ENCODE measurements at regions not wholly inside any gene's neighbourhood (a gene's known extent, or its start where the extent isn't known, plus 50 kb on each side); places are given as distances from the start of the nearest gene placed in this dataset.

GRCh38 chr5:68037546-68037945 is 178.0 kb upstream of the PIK3R1 start:
- no peak overlapping the region for H3K23ac ChIP-seq (ENCODE audit: low read length in 2 of 2)

GRCh38 chr5:68033961-68034571 is 181.5 kb upstream of the PIK3R1 start:
- H3K4me1 ChIP-seq (ENCODE audit: control insufficient read depth, insufficient read depth, low read depth, low read length), result no peaks in the 10 kb centered on the region
- H3K9me3 ChIP-seq (ENCODE audit: control insufficient read depth, low read length), result no peaks in the 10 kb centered on the region
- H3K27me3 ChIP-seq (ENCODE audit: control insufficient read depth in 1 of 2, insufficient read depth in 1 of 2, low read length in 2 of 2), result no peaks in the 10 kb centered on the region
- no peak overlapping the region for H2AK5ac ChIP-seq (ENCODE audit: low read length, severe bottlenecking)
- no peaks in the 10 kb centered on the region for H3K36me3 ChIP-seq (ENCODE audit: control insufficient read depth in 1 of 2, insufficient read depth in 2 of 2, low read depth in 1 of 2, low read length in 2 of 2)
- no peak overlapping the region for H2BK5ac ChIP-seq (ENCODE audit: low read depth, low read length, poor library complexity, severe bottlenecking)
- H3K9ac ChIP-seq (ENCODE audit: low read length), result no peak overlapping the region
- H2BK15ac ChIP-seq (ENCODE audit: low read depth, poor library complexity, severe bottlenecking), result no peak overlapping the region
- peak; percentile 39 for DNase-seq
- no peaks in the 10 kb centered on the region for H3K79me1 ChIP-seq (replicated peaks; ENCODE audit: low read length, poor library complexity, severe bottlenecking)
- H2AFZ ChIP-seq (ENCODE audit: low read depth, low read length), result no peak overlapping the region
- H3K23ac ChIP-seq (ENCODE audit: low read length in 2 of 2), result no peak overlapping the region
- H4K91ac ChIP-seq (ENCODE audit: low read length), result no peak overlapping the region
- H3K27ac ChIP-seq (ENCODE audit: low read length, poor library complexity, severe bottlenecking), result no peak overlapping the region
- H3K14ac ChIP-seq (ENCODE audit: low read length in 2 of 2), result no peak overlapping the region
- no peak overlapping the region for H3K4me3 ChIP-seq (ENCODE audit: insufficient read depth in 1 of 2, low read depth in 1 of 2, low read length in 2 of 2)
- no peak overlapping the region for H2BK12ac ChIP-seq (ENCODE audit: low read length in 2 of 2)
- 100% methylated on average over 2 of the region's 4 CpGs for WGBS
- H2BK120ac ChIP-seq (ENCODE audit: low read depth, low read length), result no peak overlapping the region
- H3K18ac ChIP-seq (ENCODE audit: low read depth in 1 of 2, low read length in 2 of 2), result no peak overlapping the region
- no peak overlapping the region for H4K8ac ChIP-seq (ENCODE audit: low read length)
- peak overlapping the region in 1 of 2 experiments; percentile 4 for H3K4ac ChIP-seq (ENCODE audit: low read depth in 1 of 2, low read length in 2 of 2)
- no peak overlapping the region for H3K4me2 ChIP-seq (ENCODE audit: low read length, poor library complexity, severe bottlenecking)

More at GRCh38 chr5:68037546-68037945, 178.0 kb upstream of the PIK3R1 start:
- Histone ChIP-seq H3K4me3 (ENCODE audit: insufficient read depth in 1 of 2, low read depth in 1 of 2, low read length in 2 of 2) (no peak overlapping the region), H3K4me2 (ENCODE audit: low read length, poor library complexity, severe bottlenecking) (no peak overlapping the region), H3K18ac (ENCODE audit: low read depth in 1 of 2, low read length in 2 of 2) (peak overlapping the region in 1 of 2 experiments; percentile 21), H3K14ac (ENCODE audit: low read length in 2 of 2) (no peak overlapping the region), H2BK15ac (ENCODE audit: low read depth, poor library complexity, severe bottlenecking) (no peak overlapping the region), H2BK5ac (ENCODE audit: low read depth, low read length, poor library complexity, severe bottlenecking) (no peak overlapping the region), H2BK120ac (ENCODE audit: low read depth, low read length) (no peak overlapping the region), H2AK5ac (ENCODE audit: low read length, severe bottlenecking) (no peak overlapping the region), H3K9me3 (ENCODE audit: control insufficient read depth, low read length) (no peaks in the 10 kb centered on the region), H3K27ac (ENCODE audit: low read length, poor library complexity, severe bottlenecking) (no peak overlapping the region), H3K79me1 (replicated peaks; ENCODE audit: low read length, poor library complexity, severe bottlenecking) (no peaks in the 10 kb centered on the region), H3K9ac (ENCODE audit: low read length) (no peak overlapping the region), H3K4ac (ENCODE audit: low read depth in 1 of 2, low read length in 2 of 2) (no peak overlapping the region), H4K8ac (ENCODE audit: low read length) (no peak overlapping the region), H2BK12ac (ENCODE audit: low read length in 2 of 2) (no peak overlapping the region), H2AFZ (ENCODE audit: low read depth, low read length) (no peak overlapping the region), H3K27me3 (ENCODE audit: control insufficient read depth in 1 of 2, insufficient read depth in 1 of 2, low read length in 2 of 2) (no peaks in the 10 kb centered on the region), H3K36me3 (ENCODE audit: control insufficient read depth in 1 of 2, insufficient read depth in 2 of 2, low read depth in 1 of 2, low read length in 2 of 2) (no peaks in the 10 kb centered on the region), H3K4me1 (ENCODE audit: control insufficient read depth, insufficient read depth, low read depth, low read length) (no peaks in the 10 kb centered on the region), H4K91ac (ENCODE audit: low read length) (no peak overlapping the region)
- WGBS, result 78% methylated on average over 5 of the region's 6 CpGs
- DNase-seq, result peak; percentile 32

DNA sequence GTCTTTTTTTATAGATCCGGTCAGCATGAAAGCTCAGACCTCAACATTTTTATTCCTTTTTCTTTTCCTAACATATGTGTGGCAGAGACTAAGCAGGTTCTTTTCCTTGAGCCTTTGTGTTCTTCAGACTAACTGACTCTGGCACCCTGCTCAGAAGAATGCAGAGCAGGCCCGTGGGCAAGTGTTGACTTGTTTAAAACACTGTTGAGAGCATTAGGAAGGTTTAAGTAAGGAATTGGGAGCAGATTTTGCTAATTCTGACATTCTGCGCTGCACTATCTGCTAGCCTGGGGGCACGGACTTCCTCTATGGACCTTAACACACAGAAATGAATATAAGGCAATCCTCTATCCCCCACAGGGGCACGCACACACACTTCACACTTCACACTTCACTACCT is 182.5 kb upstream of the PIK3R1 start:
- Histone ChIP-seq H3K79me1 (replicated peaks; ENCODE audit: low read length, poor library complexity, severe bottlenecking) (no peaks in the 10 kb centered on the region), H3K27ac (ENCODE audit: low read length, poor library complexity, severe bottlenecking) (no peak overlapping the region), H3K4ac (ENCODE audit: low read depth in 1 of 2, low read length in 2 of 2) (no peak overlapping the region), H3K9ac (ENCODE audit: low read length) (no peak overlapping the region), H2AFZ (ENCODE audit: low read depth, low read length) (no peak overlapping the region), H3K9me3 (ENCODE audit: control insufficient read depth, low read length) (no peaks in the 10 kb centered on the region), H3K27me3 (ENCODE audit: control insufficient read depth in 1 of 2, insufficient read depth in 1 of 2, low read length in 2 of 2) (no peaks in the 10 kb centered on the region), H3K18ac (ENCODE audit: low read depth in 1 of 2, low read length in 2 of 2) (no peak overlapping the region), H3K4me1 (ENCODE audit: control insufficient read depth, insufficient read depth, low read depth, low read length) (no peaks in the 10 kb centered on the region), H2BK5ac (ENCODE audit: low read depth, low read length, poor library complexity, severe bottlenecking) (no peak overlapping the region), H3K23ac (ENCODE audit: low read length in 2 of 2) (no peak overlapping the region), H4K8ac (ENCODE audit: low read length) (no peak overlapping the region), H3K4me3 (ENCODE audit: insufficient read depth in 1 of 2, low read depth in 1 of 2, low read length in 2 of 2) (no peak overlapping the region), H2BK15ac (ENCODE audit: low read depth, poor library complexity, severe bottlenecking) (no peak overlapping the region), H3K4me2 (ENCODE audit: low read length, poor library complexity, severe bottlenecking) (no peak overlapping the region), H3K36me3 (ENCODE audit: control insufficient read depth in 1 of 2, insufficient read depth in 2 of 2, low read depth in 1 of 2, low read length in 2 of 2) (no peaks in the 10 kb centered on the region), H3K14ac (ENCODE audit: low read length in 2 of 2) (no peak overlapping the region), H2BK120ac (ENCODE audit: low read depth, low read length) (no peak overlapping the region), H2AK5ac (ENCODE audit: low read length, severe bottlenecking) (no peak overlapping the region), H4K91ac (ENCODE audit: low read length) (no peak overlapping the region), H2BK12ac (ENCODE audit: low read length in 2 of 2) (no peak overlapping the region)
- DNase-seq, result no peak
- WGBS, result 84% methylated on average over 5 of the region's 5 CpGs

- H2BK15ac ChIP-seq (ENCODE audit: low read depth, poor library complexity, severe bottlenecking), result no peak overlapping the region
- H3K36me3 ChIP-seq (ENCODE audit: control insufficient read depth in 1 of 2, insufficient read depth in 2 of 2, low read depth in 1 of 2, low read length in 2 of 2), result no peaks in the 10 kb centered on the region
- H3K9me3 ChIP-seq (ENCODE audit: control insufficient read depth, low read length), result no peaks in the 10 kb centered on the region
- no peak overlapping the region for H3K4ac ChIP-seq (ENCODE audit: low read depth in 1 of 2, low read length in 2 of 2)
- no peak overlapping the region for H3K9ac ChIP-seq (ENCODE audit: low read length)
- H3K4me3 ChIP-seq (ENCODE audit: insufficient read depth in 1 of 2, low read depth in 1 of 2, low read length in 2 of 2), result no peak overlapping the region
- no peak overlapping the region for H3K4me2 ChIP-seq (ENCODE audit: low read length, poor library complexity, severe bottlenecking)
- H2AFZ ChIP-seq (ENCODE audit: low read depth, low read length), result no peak overlapping the region
- WGBS, result 90% methylated on average over 3 of the region's 5 CpGs
- no peak overlapping the region for H4K8ac ChIP-seq (ENCODE audit: low read length)
- no peak overlapping the region for H3K18ac ChIP-seq (ENCODE audit: low read depth in 1 of 2, low read length in 2 of 2)
- no peak overlapping the region for H2AK5ac ChIP-seq (ENCODE audit: low read length, severe bottlenecking)
- H2BK120ac ChIP-seq (ENCODE audit: low read depth, low read length), result no peak overlapping the region
- no peak overlapping the region for H2BK5ac ChIP-seq (ENCODE audit: low read depth, low read length, poor library complexity, severe bottlenecking)
- no peaks in the 10 kb centered on the region for H3K79me1 ChIP-seq (replicated peaks; ENCODE audit: low read length, poor library complexity, severe bottlenecking)
- no peak overlapping the region for H3K14ac ChIP-seq (ENCODE audit: low read length in 2 of 2)
- no peak overlapping the region for H4K91ac ChIP-seq (ENCODE audit: low read length)
- no peak for DNase-seq
- no peak overlapping the region for H2BK12ac ChIP-seq (ENCODE audit: low read length in 2 of 2)
- H3K27ac ChIP-seq (ENCODE audit: low read length, poor library complexity, severe bottlenecking), result no peak overlapping the region
- no peaks in the 10 kb centered on the region for H3K27me3 ChIP-seq (ENCODE audit: control insufficient read depth in 1 of 2, insufficient read depth in 1 of 2, low read length in 2 of 2)
- no peak overlapping the region for H3K23ac ChIP-seq (ENCODE audit: low read length in 2 of 2)
- no peaks in the 10 kb centered on the region for H3K4me1 ChIP-seq (ENCODE audit: control insufficient read depth, insufficient read depth, low read depth, low read length)
Observed at GRCh38 chr5:68032216-68032762, 183.3 kb upstream of the PIK3R1 start.
